ENCODE measurements at regions not wholly inside any gene's neighbourhood (a gene's known extent, or its start where the extent isn't known, plus 50 kb on each side); places are given as distances from the start of the nearest gene placed in this dataset.

DNA sequence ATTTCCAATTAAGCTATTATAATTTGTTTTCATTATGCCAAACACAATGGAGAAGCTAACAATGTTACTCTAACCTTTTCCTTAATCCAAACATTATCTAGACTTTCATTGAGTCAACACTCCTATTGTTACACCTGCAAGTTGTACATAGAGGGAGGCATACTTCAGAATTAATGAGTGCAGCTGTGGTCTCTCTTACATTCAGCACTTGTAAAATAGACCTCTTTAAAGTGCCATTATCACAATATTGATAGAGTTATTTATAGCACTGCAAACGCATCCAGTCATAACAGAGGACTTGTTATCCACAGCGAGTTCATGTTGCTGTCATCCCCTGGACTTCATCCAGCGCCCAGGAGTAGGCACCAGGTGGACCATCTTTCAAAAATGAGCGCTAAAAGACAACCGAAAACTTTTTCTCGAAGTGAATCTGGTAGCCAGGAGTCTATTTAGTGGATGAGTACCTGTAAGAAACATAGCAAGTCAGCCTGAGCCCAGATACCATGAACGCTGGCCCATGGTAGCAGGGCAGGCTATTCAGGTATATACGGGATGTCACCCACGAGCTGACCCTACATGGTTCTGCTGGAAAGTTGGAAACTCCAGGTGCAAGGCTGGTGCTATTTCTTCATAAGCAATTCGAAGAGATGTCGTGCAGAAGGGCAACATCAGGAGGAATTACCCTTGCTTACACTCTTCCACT is 70.6 kb upstream of the NFIA start:
- peaks cover 0 to 2% of the 10 kb centered on the region in 2 donors for H3K27me3 ChIP-seq (ENCODE audit: control insufficient read depth in 2 of 2, insufficient read depth in 2 of 2, low read length in 2 of 2)
- Mint-ChIP-seq H3K27me3 (ENCODE audit: low read depth in 3 of 3) (peaks cover 0 to 4% (median 2%) of the 10 kb centered on the region in 3 donors), H3K9me3 (peaks cover 0 to 3% (median 0%) of the 10 kb centered on the region in 7 donors), H3K4me3 (no peak overlapping the region), H3K27ac (no peak overlapping the region), H3K4me1 (no peaks in the 10 kb centered on the region), H3K36me3 (no peaks in the 10 kb centered on the region)
- H3K9me3 ChIP-seq (replicated peaks in 1 of 2; ENCODE audit: control insufficient read depth in 1 of 2, insufficient read depth in 1 of 2, low read length in 2 of 2), result no peaks in the 10 kb centered on the region
- H2AFZ ChIP-seq (ENCODE audit: insufficient read depth, low read depth, low read length, poor library complexity, severe bottlenecking), result no peak overlapping the region
- WGBS (ENCODE audit: insufficient coverage), result 91% methylated on average over 9 of the region's 11 CpGs
- H4K20me1 ChIP-seq (ENCODE audit: insufficient read depth, low read length), result no peaks in the 10 kb centered on the region
- intact Hi-C loops (cut with micrococcal nuclease), result no loop called here
- no peak overlapping the region for H3K4me2 ChIP-seq (replicated peaks; ENCODE audit: extremely low read depth, low read length, poor library complexity, severe bottlenecking)
- TF ChIP-seq CTCF (IDR thresholded peaks at IDR 0.05), result no peak
- DNase-seq, result no peak
- no peak overlapping the region for H3K27ac ChIP-seq (ENCODE audit: low read depth in 1 of 2, low read length in 2 of 2)
- no peaks in the 10 kb centered on the region for H3K36me3 ChIP-seq (replicated peaks in 1 of 2; ENCODE audit: control insufficient read depth in 1 of 2, insufficient read depth in 2 of 2, low read length in 2 of 2)
- no peak overlapping the region for H3K9ac ChIP-seq (ENCODE audit: insufficient read depth, low read length, poor library complexity, severe bottlenecking)
- no peaks in the 10 kb centered on the region for H3K79me2 ChIP-seq (ENCODE audit: insufficient read depth, low read length)
- H3K4me1 ChIP-seq (ENCODE audit: control insufficient read depth in 1 of 2, insufficient read depth in 2 of 2, low read length in 2 of 2), result no peaks in the 10 kb centered on the region
- no peak overlapping the region for H3K4me3 ChIP-seq (replicated peaks in 1 of 3; ENCODE audit: low read depth in 2 of 3, low read length in 3 of 3)

DNA sequence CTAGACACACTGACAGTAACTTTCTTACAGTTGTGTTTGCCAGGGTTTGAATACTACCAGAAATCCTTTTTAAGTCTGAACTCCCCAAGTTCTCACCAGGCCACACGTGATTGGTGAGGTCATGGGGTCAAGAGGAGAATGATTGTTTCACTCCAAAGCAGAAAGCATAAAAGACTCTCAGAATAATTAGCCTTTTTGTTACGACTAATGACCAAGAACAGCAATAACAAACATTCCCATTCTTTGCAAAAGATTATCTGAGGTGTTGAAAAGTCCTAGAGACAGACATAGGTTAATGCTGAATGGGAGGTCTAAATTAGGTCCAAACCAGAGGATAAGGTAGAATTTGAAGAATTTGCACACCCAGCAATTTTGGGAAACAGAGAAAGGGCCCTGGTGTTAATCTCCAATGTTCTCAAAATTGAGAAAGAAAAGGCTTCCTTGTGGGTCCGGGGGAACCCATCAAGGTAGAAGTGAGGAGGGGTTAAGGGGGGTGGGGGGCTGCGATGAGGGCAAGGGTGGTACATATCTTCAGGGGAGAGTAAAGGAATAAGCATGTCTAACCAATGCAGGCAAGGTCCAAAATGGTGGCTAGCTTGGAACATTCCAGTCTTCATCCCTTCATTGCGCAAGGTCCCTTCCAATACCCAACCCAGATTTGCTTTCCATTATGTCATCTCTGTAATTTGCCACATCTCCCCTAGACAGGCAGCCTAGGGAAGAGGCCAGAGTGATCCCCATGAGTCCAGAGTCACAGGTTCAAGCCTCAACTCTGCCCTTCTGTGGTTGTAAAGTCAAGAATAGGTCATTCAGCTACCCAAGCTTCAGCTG is 74.6 kb upstream of the NFIA start:
- intact Hi-C loops (cut with micrococcal nuclease), result no loop called here
- Mint-ChIP-seq H3K27me3 (ENCODE audit: low read depth in 3 of 3) (peaks cover 0 to 2% (median under 1%) of the 10 kb centered on the region in 3 donors), H3K4me1 (peaks cover 18% of the 10 kb centered on the region), H3K36me3 (no peaks in the 10 kb centered on the region), H3K9me3 (peaks cover 0 to 3% (median 0%) of the 10 kb centered on the region in 7 donors), H3K4me3 (no peak overlapping the region), H3K27ac (no peak overlapping the region)
- H3K36me3 ChIP-seq (replicated peaks in 1 of 2; ENCODE audit: control insufficient read depth in 1 of 2, insufficient read depth in 2 of 2, low read length in 2 of 2), result no peaks in the 10 kb centered on the region
- H3K4me1 ChIP-seq (ENCODE audit: control insufficient read depth in 1 of 2, insufficient read depth in 2 of 2, low read length in 2 of 2), result peaks cover 10 to 11% of the 10 kb centered on the region in 2 donors
- no peaks in the 10 kb centered on the region for H3K79me2 ChIP-seq (ENCODE audit: insufficient read depth, low read length)
- TF ChIP-seq CTCF (IDR thresholded peaks at IDR 0.05), result no peak
- H3K9me3 ChIP-seq (replicated peaks in 1 of 2; ENCODE audit: control insufficient read depth in 1 of 2, insufficient read depth in 1 of 2, low read length in 2 of 2), result no peaks in the 10 kb centered on the region
- no peak overlapping the region for H3K4me3 ChIP-seq (replicated peaks in 1 of 3; ENCODE audit: low read depth in 2 of 3, low read length in 3 of 3)
- H3K27me3 ChIP-seq (ENCODE audit: control insufficient read depth in 2 of 2, insufficient read depth in 2 of 2, low read length in 2 of 2), result peaks cover 0 to 2% of the 10 kb centered on the region in 2 donors
- H4K20me1 ChIP-seq (ENCODE audit: insufficient read depth, low read length), result no peaks in the 10 kb centered on the region
- no peak overlapping the region for H2AFZ ChIP-seq (ENCODE audit: insufficient read depth, low read depth, low read length, poor library complexity, severe bottlenecking)
- H3K27ac ChIP-seq (ENCODE audit: low read depth in 1 of 2, low read length in 2 of 2), result no peak overlapping the region
- H3K9ac ChIP-seq (ENCODE audit: insufficient read depth, low read length, poor library complexity, severe bottlenecking), result no peak overlapping the region
- no peak for DNase-seq
- no peak overlapping the region for H3K4me2 ChIP-seq (replicated peaks; ENCODE audit: extremely low read depth, low read length, poor library complexity, severe bottlenecking)
- 100% methylated on average over 1 of the region's 5 CpGs for WGBS (ENCODE audit: insufficient coverage)
